Kidney (tissue), 13 donors: ENCODE measurements at regions not wholly inside any gene's neighbourhood (a gene's known extent, or its start where the extent isn't known, plus 50 kb on each side); places are given as distances from the start of the nearest gene placed in this dataset.

ENCODE experiments used
- DNase-seq, 5 donors: peaks; one replicate each; pipeline ENCODE4 v3.0.0-alpha.2; 2013 to 2020
- FAIRE-seq: peaks from 2 replicates; lab custom pipeline; 2012; peaks lifted over from hg19 to GRCh38; lab: Jason Lieb, UNC
- H3K27ac ChIP-seq, 2 donors: one replicate each; pipeline ENCODE4 v1.7.0; 2013; ENCODE audit warnings: low read depth in 2 of 2, low read length in 2 of 2, inconsistent platforms in 1 of 2
- H3K27me3 ChIP-seq: one replicate; pipeline ENCODE4 v1.7.1; 2013; ENCODE audit warnings: low read length, inconsistent platforms; ENCODE audit not compliant: control insufficient read depth, insufficient read depth
- H3K36me3 ChIP-seq, 3 donors: one replicate each; pipeline versions ENCODE4 v1.7.0 to v1.7.1; 2013; ENCODE audit warnings: low read length in 3 of 3, control low read depth in 1 of 3, inconsistent platforms in 1 of 3; ENCODE audit not compliant: insufficient read depth in 3 of 3, control insufficient read depth in 2 of 3
- H3K4me1 ChIP-seq, 3 donors: one replicate each; pipeline versions ENCODE4 v1.7.0 to v1.7.1; 2013; ENCODE audit warnings: low read length in 3 of 3, inconsistent platforms in 1 of 3, low read depth in 1 of 3; ENCODE audit not compliant: control insufficient read depth in 2 of 3, insufficient read depth in 2 of 3
- H3K4me3 ChIP-seq, 3 donors: one replicate each; pipeline versions ENCODE4 v1.7.0 to v1.8.1; 2013; ENCODE audit warnings: low read length in 3 of 3, control low read depth in 1 of 3, inconsistent platforms in 1 of 3
- H3K9ac ChIP-seq, 3 donors: one replicate each; pipeline versions ENCODE4 v1.7.0 to v1.7.1; 2013; ENCODE audit warnings: low read length in 3 of 3, control low read depth in 1 of 3, inconsistent platforms in 1 of 3
- H3K9me3 ChIP-seq, 3 donors: one replicate each; pipeline versions ENCODE4 v1.7.0 to v1.7.1; 2013; ENCODE audit warnings: low read length in 3 of 3, control low read depth in 1 of 3, inconsistent platforms in 1 of 3; ENCODE audit not compliant: control insufficient read depth in 2 of 3, insufficient read depth in 1 of 3
- intact Hi-C: fragments of 100-400 bp; cut with DNase I; formaldehyde crosslinking; loops from one replicate; pipeline ENCODE4 v1.11.1; 2022
- TF ChIP-seq, protein P1 (sequence below): IDR thresholded peaks from 3 replicates; pipeline ENCODE4 v1.5.1; 2012; ENCODE audit warnings: mild to moderate bottlenecking, moderate library complexity, borderline replicate concordance; ENCODE audit not compliant: insufficient read depth; ENCODE audit errors: extremely low read depth
- donor health status: control.
- donor health status: control.
- donor health status: control.
- donor health status: control.
- donor health status: control.
- donor health status: DM: yes; HTN: yes; CAD: no.
- donor health status: Normal renal cell carcinoma (clear cell type).

- H3K27me3 ChIP-seq = no peaks in the 10 kb centered on the region
- TF ChIP-seq, protein P1, sequence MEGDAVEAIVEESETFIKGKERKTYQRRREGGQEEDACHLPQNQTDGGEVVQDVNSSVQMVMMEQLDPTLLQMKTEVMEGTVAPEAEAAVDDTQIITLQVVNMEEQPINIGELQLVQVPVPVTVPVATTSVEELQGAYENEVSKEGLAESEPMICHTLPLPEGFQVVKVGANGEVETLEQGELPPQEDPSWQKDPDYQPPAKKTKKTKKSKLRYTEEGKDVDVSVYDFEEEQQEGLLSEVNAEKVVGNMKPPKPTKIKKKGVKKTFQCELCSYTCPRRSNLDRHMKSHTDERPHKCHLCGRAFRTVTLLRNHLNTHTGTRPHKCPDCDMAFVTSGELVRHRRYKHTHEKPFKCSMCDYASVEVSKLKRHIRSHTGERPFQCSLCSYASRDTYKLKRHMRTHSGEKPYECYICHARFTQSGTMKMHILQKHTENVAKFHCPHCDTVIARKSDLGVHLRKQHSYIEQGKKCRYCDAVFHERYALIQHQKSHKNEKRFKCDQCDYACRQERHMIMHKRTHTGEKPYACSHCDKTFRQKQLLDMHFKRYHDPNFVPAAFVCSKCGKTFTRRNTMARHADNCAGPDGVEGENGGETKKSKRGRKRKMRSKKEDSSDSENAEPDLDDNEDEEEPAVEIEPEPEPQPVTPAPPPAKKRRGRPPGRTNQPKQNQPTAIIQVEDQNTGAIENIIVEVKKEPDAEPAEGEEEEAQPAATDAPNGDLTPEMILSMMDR = no peak
- H3K9me3 ChIP-seq = no peaks in the 10 kb centered on the region
- intact Hi-C loops = no loop called here
- no peaks in the 10 kb centered on the region for H3K36me3 ChIP-seq
- no peak overlapping the region for H3K4me3 ChIP-seq
- DNase-seq (no peak), FAIRE-seq (no peak)
- H3K27ac ChIP-seq = no peak overlapping the region
- no peaks in the 10 kb centered on the region for H3K4me1 ChIP-seq
- H3K9ac ChIP-seq = no peak overlapping the region
Measured at GRCh38 chr9:107971241-107971640, 481.7 kb upstream of the KLF4 start.

DNA sequence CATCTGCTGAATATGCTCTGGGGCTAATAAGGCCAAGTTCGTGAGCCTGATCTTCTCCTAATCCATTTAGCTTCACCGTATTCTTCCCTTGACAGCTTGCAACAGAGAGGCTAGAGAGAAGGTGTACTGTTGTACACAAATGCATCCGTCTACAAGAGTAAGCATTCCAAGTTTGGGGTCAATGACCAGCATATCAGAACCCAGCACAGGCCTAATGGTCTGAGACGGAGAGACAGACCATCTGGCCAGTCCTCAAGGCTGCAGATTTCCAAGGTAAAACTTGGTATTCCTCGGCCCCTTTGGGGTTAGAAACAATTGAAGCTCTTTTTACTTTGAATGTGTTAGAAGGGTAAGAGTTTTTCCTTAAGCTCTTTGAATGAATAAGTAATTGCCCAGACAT is 481.2 kb upstream of the KLF4 start:
- Histone ChIP-seq H3K27ac (no peak overlapping the region), H3K9ac (no peak overlapping the region), H3K36me3 (no peaks in the 10 kb centered on the region), H3K27me3 (no peaks in the 10 kb centered on the region), H3K9me3 (no peaks in the 10 kb centered on the region), H3K4me1 (no peaks in the 10 kb centered on the region), H3K4me3 (no peak overlapping the region)
- intact Hi-C loops = no loop called here
- FAIRE-seq (no peak), DNase-seq (peak in 3 of 5 donors; percentile 62 to 82 (median 81))
- TF ChIP-seq, protein P1 = no peak

GRCh38 chr9:107969727-107970126 is 480.2 kb upstream of the KLF4 start:
- no peak overlapping the region for H3K4me3 ChIP-seq
- H3K36me3 ChIP-seq = no peaks in the 10 kb centered on the region
- no peaks in the 10 kb centered on the region for H3K4me1 ChIP-seq
- TF ChIP-seq, protein P1 = no peak
- H3K27ac ChIP-seq = no peak overlapping the region
- no peaks in the 10 kb centered on the region for H3K9me3 ChIP-seq
- H3K9ac ChIP-seq = no peak overlapping the region
- H3K27me3 ChIP-seq = no peaks in the 10 kb centered on the region
- intact Hi-C loops = no loop called here
- DNase-seq (no peak), FAIRE-seq (no peak)

GRCh38 chr9:107969141-107969540 is 479.6 kb upstream of the KLF4 start:
- no peak for FAIRE-seq

More at GRCh38 chr9:107969141-107969540, 479.6 kb upstream of the KLF4 start:
- H3K9ac ChIP-seq = no peak overlapping the region
- TF ChIP-seq, protein P1 = no peak
- no peaks in the 10 kb centered on the region for H3K4me1 ChIP-seq
- intact Hi-C loops = no loop called here
- DNase-seq = peak in 3 of 5 donors; percentile 33 to 55 (median 51)
- no peaks in the 10 kb centered on the region for H3K36me3 ChIP-seq
- H3K4me3 ChIP-seq = no peak overlapping the region
- no peaks in the 10 kb centered on the region for H3K27me3 ChIP-seq
- no peak overlapping the region for H3K27ac ChIP-seq
- H3K9me3 ChIP-seq = no peaks in the 10 kb centered on the region
